Activated gamma-delta T cell (primary cell): ENCODE measurements at regions not wholly inside any gene's neighbourhood (a gene's known extent, or its start where the extent isn't known, plus 50 kb on each side); places are given as distances from the start of the nearest gene placed in this dataset.
"Not testable (repeated sequence)": the region's sequence is repeated elsewhere in the genome, so short reads cannot be mapped to it uniquely, and the experiment has no call there.

Source experiments
- DNase-seq: peaks from one replicate; lab custom pipeline; 2025; lab: John Stamatoyannopoulos, UW

DNA sequence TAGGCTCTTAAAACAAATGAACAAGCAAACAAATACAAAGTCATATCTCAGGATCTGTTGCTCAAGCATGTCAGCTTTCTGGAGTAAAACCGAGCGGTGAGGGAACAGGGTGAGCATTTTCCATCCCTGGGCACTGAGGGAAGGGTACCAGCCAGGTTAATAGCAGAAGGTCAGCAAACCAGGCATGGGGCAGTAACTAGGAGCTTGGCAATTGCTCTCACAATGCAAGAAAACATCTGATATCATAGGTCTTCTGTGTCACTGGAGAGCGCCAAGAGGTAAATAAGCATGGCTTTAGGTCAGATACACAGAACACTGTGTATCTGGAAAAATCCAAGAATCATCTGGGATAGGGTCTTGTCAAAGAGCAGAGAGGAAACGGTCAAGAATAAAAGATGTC is 521.7 kb upstream of the AUTS2 start:
- DNase-seq, result no peak

DNA sequence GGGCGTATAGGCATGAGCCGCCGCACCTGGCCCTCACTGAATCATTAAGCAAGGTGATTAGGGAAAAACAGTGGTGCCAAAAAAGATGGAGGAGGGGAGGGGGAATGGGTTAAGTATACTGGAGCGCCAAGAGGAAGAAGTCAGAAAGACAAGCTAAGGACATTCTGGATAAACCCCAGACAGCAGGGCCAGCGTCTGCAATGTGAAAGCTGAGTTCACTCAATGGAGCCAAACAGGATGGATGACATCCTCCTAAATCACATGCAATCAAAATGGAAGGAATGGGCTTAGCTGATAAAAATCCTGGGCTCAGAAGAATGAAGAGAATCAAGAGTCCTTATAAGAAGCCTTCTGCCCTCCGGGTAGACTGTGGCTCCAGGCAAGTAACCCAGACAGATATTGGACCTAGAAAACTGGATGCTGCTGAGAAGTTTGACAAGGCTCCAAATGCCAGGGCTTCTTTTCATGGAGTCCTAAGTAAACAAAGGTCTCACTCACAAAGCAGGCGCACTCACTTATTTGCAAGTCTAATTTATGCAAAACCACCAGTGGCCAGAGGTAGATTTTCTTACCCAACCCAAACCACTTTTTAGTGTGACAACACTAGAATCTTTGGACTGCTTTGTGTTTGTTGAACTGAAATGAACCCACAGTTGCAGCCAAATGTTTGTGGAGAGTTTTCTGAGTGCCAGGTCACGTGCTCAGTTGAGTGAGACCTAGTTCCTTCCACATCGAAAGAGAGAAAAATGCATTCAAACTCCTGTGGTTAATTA is 519.1 kb upstream of the AUTS2 start:
- DNase-seq, result no peak

GRCh38 chr7:69087281-69087680 is 511.0 kb upstream of the AUTS2 start:
- DNase-seq, result not testable (repeated sequence)

GRCh38 chr7:69088185-69088584 is 510.1 kb upstream of the AUTS2 start:
- DNase-seq, result no peak

DNA sequence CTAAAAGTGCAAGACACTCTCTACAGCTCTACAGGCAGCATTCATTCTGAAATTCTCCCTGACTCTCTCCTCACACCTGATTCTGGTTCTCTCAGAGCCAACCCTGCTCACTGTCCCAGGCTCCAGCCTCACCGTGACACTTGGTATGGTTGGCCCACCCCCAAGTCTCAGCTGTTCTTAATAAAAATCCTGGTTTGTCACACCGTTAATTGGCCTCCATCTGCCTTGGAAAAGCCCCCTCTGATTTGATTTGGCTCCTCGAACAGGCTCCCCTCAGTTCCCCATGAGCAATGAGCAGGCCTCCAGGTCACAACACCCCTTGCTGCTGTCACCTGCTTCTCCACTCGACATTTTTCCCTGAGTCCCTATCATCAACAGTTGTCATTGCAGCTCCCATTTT is 507.3 kb upstream of the AUTS2 start:
- DNase-seq, result no peak

DNA sequence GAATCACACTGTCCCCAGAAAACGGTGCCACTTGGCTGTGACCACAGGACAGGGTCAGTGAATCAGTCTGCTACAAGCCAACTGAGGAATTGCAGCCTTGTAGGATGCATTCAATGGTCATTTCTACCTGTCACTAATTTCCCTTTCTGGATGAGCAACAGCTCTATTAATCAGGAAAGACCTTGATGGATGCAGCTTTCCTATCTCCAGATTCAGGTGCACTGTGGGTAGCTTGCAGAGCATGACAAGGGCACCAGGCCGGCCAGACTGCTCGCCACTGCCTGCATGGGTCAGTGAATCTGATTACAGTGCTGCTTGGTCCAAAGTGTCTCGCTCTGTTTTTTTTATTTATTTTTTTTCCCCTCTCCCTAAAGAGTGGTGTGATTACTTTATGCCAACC is 506.8 kb upstream of the AUTS2 start:
- DNase-seq, result no peak

DNA sequence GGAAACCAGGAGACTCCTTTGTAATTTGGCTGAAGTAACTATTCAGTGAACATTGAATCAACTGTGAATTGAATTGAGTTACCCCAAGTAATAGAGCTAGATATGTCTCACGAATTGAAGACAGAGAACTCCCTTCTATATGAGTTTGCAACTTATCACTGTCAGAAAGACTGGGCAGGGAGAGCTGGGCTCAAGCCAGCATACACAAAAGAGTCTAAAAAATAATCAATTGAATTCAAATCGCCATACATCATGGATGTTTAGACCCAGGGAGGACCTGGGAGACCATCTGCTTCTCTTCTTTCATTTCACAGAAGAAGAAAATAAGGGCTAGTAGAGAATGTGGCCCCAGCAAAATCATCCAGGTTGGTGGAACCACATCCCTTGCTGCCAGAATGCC is 503.1 kb upstream of the AUTS2 start:
- DNase-seq, result no peak

GRCh38 chr7:69095649-69096048 is 502.6 kb upstream of the AUTS2 start:
- DNase-seq, result no peak

- DNase-seq, result no peak
Observed at GRCh38 chr7:69104023-69104422, 494.3 kb upstream of the AUTS2 start.

GRCh38 chr7:69105092-69105491 is 493.2 kb upstream of the AUTS2 start:
- no peak for DNase-seq

GRCh38 chr7:69105981-69106380 is 492.3 kb upstream of the AUTS2 start:
- no peak for DNase-seq

GRCh38 chr7:69106449-69106848 is 491.8 kb upstream of the AUTS2 start:
- DNase-seq, result not testable (repeated sequence)

- DNase-seq, result not testable (repeated sequence)
Observed at GRCh38 chr7:69106946-69107345, 491.3 kb upstream of the AUTS2 start.

- DNase-seq, result no peak
Observed at GRCh38 chr7:69108097-69108496, 490.2 kb upstream of the AUTS2 start.

GRCh38 chr7:69109246-69109645 is 489.0 kb upstream of the AUTS2 start:
- DNase-seq, result no peak

GRCh38 chr7:69109879-69110278 is 488.4 kb upstream of the AUTS2 start:
- no peak for DNase-seq

DNA sequence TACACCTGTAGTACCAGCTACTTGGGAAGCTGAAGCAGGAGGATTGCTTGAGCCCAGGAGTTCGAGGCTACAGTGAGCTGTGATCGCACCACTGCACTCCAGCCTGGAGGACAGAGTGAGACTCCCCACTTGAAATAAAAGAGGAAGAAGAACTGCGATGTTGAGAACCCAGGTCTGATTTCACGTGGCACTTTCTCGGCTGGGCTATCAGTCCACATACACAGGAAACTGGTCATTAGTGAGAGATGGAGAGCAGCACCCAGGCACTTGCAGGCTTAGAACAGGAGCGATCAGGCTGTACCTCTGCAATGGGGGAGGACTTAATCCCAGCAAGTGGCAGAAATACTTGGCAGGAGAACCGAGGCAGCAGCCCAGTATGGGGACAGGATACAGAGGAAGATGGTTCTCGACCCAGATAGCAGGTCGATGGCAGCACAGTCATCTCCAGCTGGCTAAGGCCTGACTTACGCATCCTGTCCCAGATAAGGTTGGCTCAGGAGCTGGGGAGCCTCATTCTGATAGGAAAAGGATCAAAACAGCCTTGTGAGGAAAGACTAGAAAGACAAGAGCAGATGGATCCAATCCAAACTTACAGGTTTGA is 487.7 kb upstream of the AUTS2 start:
- DNase-seq, result no peak

DNA sequence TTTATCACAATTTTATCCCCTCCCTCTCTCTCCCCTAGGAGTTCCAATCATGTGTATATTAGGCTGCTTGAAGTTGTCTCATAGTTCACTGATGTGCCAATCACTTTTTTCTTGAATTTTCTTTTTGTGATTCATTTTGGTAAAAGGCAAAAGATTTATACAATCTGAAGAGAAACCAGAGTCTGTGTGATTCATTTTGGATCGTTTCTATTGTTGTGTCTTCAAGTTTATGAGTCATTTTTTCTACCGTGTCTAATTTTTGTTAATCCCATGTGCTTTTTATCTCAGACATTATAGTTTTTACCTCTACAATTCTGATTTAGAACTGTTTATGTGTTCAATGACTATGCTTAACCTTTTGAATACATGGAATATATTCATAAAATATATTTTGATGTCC is 483.9 kb upstream of the AUTS2 start:
- no peak for DNase-seq

DNA sequence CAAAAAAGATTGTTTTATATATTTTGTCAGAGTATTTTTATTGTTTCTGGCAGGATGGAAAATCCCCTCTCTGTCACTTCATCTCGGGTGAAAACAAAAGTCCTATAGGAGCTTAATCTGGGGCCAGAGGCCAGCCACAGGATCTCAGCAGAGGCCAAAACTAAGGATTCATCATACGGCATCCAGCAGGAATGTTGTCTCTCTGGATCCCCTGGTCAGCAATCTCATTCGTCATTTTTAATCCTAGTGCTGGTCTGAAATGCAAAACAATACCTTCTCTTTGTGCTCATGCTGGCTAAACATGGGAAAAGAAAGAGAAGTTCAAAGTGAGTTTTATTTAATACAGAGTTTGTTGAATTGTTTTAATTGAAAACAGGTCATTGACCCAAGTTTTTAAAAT is 482.5 kb upstream of the AUTS2 start:
- DNase-seq, result no peak

GRCh38 chr7:69116196-69116595 is 482.1 kb upstream of the AUTS2 start:
- not testable (repeated sequence) for DNase-seq

GRCh38 chr7:69122953-69123352 is 475.3 kb upstream of the AUTS2 start:
- DNase-seq, result no peak

- no peak for DNase-seq
Observed at GRCh38 chr7:69126896-69127479, 471.3 kb upstream of the AUTS2 start.

DNA sequence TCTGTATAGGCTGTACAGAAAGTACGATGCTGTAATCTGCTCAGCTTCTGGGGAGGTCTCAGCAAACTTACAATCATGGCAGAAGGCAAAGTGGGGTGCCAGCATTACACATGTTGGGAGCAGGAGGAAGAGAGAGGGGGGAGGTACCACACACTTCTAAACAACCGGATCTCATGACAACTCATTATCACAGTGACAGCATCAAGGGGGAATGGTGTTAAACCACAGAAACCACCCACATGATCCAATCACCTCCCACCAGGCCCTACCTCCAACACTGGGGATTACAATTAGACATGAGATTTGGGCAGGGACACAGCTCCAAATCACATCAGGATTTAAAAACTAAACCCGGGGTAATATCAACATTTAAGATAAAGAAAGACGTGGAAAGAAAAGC is 468.8 kb upstream of the AUTS2 start:
- no peak for DNase-seq
